A673 (cell line): ENCODE measurements at regions not wholly inside any gene's neighbourhood (a gene's known extent, or its start where the extent isn't known, plus 50 kb on each side); places are given as distances from the start of the nearest gene placed in this dataset.

Source experiments
- EZH2 ChIP-seq: fragments of 200-600 bp; sonication (generic); IDR thresholded peaks from 2 replicates; pipeline ENCODE4 v1.6.1; 2017; ENCODE audit warnings: borderline replicate concordance, low read depth, mild to moderate bottlenecking, mixed read lengths, antibody characterized with exemption, low read length; ENCODE audit not compliant: poor library complexity, severe bottlenecking
- TF ChIP-seq, protein P1 (sequence below): fragments of 300-800, 200-600 bp; sonication (generic); conservative IDR thresholded peaks from 2 replicates; pipeline ENCODE4 v1.5.1; 2017; ENCODE audit warnings: low read depth, mild to moderate bottlenecking, antibody characterized with exemption, low read length, moderate library complexity, mixed read lengths

DNA sequence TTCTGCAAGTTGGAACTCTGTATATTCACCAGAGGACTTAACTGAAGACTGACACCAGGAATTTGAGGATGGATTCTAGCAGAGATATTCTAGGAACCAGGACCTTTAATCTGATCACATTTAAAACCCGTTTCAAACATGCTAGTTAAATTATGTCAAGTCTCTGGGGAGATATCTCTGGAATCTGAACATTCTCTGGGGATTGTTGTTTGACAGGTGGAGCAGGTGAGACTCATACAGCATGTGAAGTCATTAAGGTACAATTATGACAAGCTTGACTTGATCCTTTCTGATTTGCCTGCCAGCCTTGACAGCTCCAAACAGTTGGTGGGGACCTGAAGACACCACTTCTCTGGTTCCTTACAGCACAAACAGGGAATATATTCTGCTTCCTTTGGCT lies 100.3 kb downstream of the FAT3 start:
- TF ChIP-seq, protein P1, sequence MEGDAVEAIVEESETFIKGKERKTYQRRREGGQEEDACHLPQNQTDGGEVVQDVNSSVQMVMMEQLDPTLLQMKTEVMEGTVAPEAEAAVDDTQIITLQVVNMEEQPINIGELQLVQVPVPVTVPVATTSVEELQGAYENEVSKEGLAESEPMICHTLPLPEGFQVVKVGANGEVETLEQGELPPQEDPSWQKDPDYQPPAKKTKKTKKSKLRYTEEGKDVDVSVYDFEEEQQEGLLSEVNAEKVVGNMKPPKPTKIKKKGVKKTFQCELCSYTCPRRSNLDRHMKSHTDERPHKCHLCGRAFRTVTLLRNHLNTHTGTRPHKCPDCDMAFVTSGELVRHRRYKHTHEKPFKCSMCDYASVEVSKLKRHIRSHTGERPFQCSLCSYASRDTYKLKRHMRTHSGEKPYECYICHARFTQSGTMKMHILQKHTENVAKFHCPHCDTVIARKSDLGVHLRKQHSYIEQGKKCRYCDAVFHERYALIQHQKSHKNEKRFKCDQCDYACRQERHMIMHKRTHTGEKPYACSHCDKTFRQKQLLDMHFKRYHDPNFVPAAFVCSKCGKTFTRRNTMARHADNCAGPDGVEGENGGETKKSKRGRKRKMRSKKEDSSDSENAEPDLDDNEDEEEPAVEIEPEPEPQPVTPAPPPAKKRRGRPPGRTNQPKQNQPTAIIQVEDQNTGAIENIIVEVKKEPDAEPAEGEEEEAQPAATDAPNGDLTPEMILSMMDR, result no peak
- TF ChIP-seq EZH2, result no peak
